Uterus (tissue), 2 donors: ENCODE measurements at regions not wholly inside any gene's neighbourhood (a gene's known extent, or its start where the extent isn't known, plus 50 kb on each side); places are given as distances from the start of the nearest gene placed in this dataset.

Experiments used
- CTCF ChIP-seq, 4 experiments: fragments of 200-600 bp in 2 of 4; fragments of 450-650 bp in 2 of 4; sonication (generic) in 2 of 4; IDR thresholded peaks; one replicate each; pipeline ENCODE4 v1.5.1; 2016 to 2019; ENCODE audit warnings: antibody characterized with exemption in 4 of 4, mild to moderate bottlenecking in 2 of 4, moderate library complexity in 1 of 4
- POLR2A ChIP-seq, 2 donors: fragments of 450-650 bp; IDR thresholded peaks; one replicate each; pipeline ENCODE4 v1.6.1; 2016; ENCODE audit warnings: antibody characterized with exemption in 2 of 2, mild to moderate bottlenecking in 1 of 2, moderate library complexity in 1 of 2

GRCh38 chr19:30309176-30309575 is 63.0 kb upstream of the ZNF536 start:
- no peak for TF ChIP-seq CTCF (IDR thresholded peaks at IDR 0.05)
- TF ChIP-seq POLR2A (IDR thresholded peaks at IDR 0.05) = no peak
